ENCODE measurements at regions not wholly inside any gene's neighbourhood (a gene's known extent, or its start where the extent isn't known, plus 50 kb on each side); places are given as distances from the start of the nearest gene placed in this dataset.

DNA sequence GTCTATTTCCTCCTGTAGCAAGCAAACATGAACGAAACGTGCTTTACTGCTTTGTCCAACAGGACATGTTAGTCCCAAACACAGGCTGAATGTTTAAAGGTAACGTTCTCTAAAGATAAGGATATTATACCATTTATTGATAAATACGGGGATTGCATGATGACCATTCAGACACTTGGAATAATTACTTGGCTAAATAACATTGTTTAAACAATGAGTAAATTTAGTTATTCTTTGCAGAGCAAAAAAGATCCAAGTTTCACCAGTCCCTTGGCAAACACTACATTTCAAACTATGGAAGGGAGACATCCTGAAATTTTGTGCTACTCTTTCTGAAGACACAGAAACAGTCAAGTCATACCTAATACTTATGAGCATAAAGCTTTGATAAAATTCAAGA is 88.0 kb downstream of the ZNF280B start:
- DNase-seq (ENCODE audit: low read depth), result no peak

DNA sequence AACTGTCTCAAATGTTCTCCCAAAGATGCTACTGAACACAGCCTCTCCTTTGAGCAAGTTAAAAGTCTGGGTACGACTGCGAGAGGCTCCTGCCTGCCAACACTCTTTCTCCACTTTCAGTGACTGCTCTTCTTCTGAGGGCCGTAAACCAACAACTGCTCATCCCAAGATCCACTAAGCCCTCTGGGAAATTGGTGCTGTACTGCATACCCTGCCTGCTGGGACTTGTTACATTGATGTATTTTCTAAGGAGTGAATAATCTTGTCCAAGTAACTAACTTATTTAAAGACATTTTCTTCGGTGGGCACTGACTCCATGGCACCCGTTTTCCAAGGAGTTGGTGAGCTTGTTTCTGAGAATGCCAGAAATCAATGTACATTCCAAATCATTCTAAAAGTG is 87.2 kb downstream of the ZNF280B start:
- DNase-seq (ENCODE audit: low read depth), result no peak

DNA sequence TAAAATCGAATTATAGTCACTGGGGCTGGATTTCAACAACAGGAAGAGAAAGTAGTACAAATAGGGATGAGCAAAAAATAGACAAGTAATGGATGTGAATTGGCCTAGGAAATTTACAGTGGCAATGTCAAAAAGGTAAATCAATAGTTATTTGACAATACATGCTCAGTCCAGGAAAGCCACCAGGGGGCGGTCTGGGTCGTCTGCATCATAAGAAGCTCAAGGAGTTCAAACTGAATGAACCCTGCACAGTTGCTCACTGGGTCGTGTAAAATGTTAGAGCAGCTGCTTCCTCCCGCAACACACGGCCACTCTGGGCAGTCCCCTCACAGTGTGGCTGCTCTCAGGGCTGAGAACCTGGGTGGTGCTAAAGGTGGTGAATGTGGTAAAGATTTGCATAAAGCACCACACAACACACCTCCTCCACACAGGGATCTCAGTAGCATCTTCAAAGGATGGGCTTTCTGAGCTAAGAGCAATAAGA is 85.9 kb downstream of the ZNF280B start:
- peak; percentile 62 for DNase-seq (ENCODE audit: low read depth)

DNA sequence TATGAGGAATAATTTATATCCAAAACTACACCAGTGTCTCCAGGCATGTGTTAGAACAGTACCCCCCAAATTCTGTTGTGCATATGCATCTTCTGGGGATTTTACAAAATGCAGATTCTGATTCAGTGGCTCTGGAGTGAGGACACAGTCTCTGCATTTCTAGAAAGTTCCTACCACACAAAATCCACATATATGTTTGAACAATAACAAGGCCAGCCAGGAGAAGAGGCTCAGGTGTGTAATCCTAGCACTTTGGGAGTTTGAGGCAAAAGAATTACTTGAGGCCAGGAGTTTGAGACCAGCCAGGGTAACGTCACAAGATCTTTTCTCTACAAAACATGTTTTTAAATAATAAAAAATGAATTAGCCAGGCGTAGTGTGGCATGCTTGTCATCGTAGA is 84.9 kb downstream of the ZNF280B start:
- no peak for DNase-seq (ENCODE audit: low read depth)

DNA sequence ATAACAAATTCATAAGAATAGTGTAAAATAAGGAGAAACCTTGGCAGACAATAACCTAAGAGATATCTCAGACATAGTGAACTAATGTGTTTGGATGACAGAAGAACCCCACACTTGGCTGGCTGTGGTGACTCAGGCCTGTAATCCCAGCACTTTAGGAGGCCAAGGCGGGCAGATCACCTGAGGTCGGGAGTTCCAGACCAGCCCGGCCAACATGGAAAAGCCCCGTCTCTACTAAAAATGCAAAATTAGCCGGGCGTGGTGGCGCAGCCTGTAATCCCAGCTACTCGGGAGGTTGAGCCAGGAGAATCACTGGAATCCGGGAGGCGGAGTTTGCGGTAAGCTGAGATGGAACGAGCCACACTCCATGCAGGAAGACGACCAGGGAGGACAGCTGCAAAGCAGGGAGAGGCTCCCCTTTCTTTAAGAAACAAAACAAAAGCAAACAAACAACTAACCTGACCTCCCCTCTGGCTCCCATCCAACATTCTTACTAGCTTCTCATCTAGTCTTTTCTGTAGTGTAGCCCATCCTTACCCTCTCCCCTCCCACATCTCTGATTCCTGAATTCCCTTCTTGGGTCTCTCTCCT is 84.2 kb downstream of the ZNF280B start:
- no peak for DNase-seq (ENCODE audit: low read depth)

DNA sequence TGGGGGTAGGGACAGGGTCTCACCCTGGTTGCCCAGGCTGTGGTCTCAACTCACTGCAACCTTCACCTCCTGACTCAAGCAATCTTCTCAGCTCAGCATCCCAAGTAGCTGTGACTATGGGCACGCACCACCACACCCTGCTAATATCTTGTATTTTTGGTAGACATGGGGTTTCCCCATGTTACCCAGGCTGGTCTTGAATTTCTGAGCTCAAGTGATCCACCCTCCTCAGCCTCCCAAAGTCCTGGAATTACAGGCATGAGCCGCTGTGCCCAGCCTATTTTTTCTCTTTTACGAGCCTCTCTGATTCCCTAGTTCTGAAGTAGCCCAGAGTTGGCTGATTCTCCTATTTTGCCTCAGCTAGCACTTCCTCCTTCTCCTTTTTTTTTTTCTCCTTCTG is 83.6 kb downstream of the ZNF280B start:
- no peak for DNase-seq (ENCODE audit: low read depth)

DNA sequence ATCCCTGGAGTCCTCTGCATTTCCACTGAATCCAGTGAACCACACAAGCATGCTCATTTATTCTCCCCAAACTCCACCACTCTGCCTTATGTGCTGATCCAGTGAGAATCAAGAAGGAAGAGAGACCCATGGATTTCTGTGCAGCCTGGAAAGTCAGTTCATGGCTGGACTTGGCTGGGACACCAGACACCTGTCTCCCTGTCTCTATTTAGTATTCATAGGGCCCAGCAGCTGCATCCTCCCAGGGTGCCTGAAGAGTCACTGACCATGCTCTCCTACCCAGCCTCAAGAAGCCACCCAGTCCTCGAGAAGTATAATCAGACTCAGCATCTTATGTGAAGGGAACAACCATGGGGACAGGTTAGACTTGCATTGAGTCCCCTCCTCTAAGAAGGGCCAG is 83.2 kb downstream of the ZNF280B start:
- no peak for DNase-seq (ENCODE audit: low read depth)

DNA sequence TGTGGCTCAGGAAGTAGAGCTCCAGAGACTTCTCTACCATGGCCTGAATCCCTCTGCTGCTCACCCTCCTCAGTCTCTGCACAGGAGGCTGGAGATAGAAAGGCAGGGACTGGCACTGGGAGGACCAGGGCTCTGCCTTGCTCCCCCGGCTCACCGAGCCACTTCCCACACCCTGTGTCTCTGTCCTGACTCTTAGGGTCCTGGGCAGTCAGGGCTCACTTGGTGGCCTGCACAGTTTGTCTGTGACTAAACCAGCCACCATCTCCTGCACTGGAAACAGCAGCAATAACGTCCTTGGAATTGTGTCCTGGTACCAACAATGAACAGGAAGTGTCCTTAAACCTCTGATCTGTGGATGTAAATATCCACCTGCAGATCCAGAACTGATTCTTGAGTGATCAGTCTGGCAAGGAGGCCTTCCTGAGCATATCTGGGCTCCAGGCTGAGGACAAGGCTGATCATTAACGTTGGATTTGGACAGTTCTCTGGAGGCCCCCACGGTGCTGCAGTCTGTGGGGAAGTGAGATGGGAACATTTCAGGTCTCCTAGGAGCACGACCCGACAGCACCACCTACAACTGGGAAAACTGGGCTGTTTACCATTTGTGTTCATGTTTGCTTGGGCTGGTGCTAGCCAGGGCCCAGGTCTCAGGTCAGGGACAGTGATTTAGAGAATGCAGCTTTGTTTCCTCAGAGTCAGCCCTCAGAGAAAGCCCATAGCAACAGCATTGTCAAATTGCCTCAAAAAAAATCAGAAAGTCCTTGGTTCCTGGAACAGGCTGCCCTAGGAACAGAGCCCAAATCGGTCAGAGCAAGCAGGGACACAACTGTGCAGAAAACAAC is 82.5 kb downstream of the ZNF280B start:
- DNase-seq (ENCODE audit: low read depth), result no peak

DNA sequence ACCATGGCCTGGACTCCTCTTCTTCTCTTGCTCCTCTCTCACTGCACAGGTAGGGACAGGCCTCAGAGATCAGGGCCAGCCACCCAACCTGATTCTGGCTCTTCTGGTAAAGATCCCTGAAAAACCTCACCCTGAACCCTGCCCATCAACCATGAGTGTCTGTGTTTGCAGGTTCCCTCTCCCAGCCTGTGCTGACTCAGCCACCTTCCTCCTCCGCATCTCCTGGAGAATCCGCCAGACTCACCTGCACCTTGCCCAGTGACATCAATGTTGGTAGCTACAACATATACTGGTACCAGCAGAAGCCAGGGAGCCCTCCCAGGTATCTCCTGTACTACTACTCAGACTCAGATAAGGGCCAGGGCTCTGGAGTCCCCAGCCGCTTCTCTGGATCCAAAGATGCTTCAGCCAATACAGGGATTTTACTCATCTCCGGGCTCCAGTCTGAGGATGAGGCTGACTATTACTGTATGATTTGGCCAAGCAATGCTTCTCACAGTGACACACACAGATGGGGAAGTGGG is 80.9 kb downstream of the ZNF280B start:
- DNase-seq (ENCODE audit: low read depth), result no peak

DNA sequence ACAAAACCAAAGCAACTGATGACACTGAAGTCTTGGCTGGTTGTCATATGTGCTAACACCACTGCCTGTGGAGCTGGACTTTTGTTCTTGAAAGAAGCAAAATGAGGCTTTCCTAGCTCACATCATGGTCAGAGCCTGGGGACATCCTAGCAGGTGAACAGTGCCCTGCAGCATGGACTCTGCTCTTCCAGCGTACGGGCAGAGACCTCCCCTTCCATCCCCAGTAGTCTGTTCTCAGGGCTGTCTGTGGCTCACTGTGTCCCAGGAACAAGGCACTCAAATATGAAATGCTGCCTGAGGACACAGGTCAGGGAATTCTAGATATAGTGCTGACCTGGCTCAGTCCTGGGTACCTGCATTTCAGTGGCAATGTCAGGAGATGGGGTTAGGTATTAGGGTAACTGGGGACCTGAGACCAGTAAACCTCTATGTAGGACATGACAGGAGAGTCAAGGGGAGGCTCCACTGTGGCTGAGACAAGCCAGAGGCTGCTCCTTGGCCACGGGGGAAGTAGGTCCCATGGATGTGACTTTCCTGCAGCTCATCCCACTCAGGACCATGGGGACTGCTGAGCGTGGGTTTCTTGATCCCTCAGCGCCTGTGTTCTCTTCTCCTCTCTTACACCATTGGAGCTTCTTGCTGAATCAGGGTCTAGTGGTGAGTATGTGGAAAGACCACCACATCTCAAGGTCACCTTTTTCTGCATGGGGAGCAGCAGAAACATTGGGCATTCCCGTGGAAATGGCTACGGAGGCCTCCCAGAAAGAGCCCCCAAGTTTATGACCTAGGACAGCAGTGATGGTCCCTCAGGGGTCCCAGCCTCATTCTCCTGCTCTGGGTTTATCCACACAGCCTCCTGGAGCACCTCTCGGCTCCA is 80.1 kb downstream of the ZNF280B start:
- DNase-seq (ENCODE audit: low read depth), result no peak

DNA sequence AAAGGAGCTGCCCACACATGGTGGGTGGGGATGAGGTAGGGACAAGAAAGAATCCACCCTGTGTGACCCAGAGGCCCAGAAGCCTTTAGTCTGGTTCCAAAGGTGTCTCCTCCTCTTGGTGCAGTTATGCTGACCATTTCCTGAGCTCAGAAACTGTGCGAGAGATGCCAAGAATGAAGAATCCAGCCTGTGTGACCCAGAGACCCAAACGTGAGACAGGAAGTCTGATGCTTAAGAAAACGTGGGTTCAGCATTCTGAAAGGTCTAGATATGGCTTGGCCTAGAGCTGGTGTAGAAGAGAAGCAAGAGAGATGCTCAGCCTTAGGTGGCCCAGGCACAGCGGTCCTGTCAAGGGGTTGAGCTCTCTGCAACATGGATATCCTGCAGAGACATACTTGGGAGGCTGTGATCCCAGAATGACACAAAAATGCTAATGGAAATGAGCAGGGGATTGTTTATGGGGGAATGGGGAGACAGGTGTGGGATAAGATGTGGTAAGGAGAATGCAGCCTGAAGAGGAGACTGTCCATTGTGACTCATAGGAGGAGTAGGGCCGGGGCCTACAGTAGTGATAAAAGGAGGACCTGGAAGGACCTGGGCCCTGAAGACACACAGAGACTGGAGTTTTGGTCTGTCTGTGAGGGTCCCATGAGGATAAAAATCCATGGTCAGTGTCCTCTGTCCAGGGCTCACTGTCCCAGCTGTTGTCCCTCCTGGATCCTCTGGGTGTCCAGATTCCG is 79.0 kb downstream of the ZNF280B start:
- no peak for DNase-seq (ENCODE audit: low read depth)

DNA sequence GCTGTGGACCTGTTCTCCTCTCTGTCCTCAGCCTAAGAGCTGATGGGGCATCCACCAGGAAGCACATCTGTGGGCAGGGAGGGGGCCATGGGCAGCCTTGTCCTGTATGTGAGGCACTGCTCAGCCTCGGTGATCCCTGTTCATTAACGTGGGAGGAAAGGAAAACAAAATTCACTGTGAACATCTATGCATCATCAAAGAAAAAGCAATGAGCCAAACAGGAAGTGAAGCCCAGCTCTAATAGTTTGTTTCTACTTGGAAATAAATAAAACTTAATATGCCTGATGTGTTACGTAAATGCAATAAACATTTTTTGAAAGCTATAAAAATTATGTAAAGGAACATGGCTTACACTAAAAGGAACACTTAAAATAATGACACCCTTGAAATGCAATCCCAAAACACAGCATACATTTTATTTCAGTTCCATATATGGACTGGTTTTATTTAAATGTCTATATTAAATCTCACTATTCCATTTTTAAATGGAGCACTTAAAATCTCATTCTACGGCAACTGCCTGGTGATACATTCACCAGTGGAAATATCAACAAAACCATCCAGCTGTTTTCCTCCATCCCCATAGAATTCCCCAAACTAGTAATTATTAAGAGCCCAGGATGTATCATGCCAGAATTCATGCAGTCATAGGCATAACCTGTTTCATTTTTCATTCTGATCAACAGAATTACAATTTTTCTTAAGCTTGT is 78.3 kb downstream of the ZNF280B start:
- DNase-seq (ENCODE audit: low read depth), result no peak

DNA sequence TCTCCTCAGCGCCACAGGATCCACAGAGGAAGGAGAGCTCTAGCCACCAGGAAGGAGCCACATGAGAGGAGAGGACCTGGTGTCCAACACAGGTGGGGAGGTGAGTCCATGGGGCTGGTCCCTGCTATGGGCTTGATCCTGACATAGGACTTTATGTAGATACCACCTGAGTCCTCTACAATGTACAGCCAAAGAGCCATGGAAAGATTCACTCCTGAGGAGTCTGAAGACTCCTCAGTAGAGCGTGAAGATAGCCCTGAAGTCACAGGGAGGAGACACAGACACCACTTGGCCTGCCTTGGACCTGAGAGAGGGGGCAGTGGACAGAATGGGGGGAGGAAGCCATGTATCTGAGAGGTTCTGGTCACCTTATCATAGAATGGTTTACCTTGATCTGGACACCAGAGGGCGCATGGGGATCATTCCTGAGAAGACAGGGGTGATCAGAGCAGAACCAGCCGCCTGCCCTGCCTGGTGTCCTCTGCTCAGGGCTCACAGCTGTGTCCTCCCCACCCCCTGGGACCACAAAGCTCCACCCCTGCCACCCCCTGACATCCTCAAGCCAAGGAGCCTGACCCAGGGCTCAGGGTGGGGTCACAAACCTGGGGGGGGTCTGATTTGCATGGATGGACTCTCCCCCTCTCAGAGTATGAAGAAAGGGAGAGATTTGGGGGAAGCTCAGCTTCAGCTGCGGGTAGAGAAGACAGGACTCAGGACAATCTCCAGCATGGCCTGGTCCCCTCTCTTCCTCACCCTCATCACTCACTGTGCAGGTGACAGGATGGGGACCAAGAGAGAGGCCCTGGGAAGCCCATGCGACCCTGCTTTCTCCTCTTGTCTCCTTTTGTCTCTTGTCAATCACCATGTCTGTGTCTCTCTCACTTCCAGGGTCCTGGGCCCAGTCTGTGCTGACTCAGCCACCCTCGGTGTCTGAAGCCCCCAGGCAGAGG is 77.0 kb downstream of the ZNF280B start:
- peak; percentile 53 for DNase-seq (ENCODE audit: low read depth)

DNA sequence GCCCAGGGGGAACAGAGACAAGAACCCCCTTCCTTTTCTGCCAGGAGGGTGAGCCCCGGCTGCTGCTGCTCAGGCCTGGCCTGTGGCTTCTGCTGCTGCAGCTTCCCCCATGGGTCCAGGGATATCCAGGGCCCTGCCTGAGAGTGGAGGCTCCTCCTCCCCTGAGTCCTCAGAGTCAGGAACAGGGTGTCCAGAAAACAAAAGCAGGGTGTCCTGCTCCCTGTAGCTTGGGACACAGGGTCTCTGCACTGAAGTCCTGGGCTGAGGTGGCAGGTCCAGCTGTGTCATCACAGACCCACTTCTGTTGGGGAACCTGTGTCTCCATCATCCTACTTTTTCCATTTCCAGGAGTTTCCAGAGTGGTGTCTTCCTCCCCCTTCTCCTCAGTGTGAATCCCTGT is 76.1 kb downstream of the ZNF280B start:
- DNase-seq (ENCODE audit: low read depth), result no peak

DNA sequence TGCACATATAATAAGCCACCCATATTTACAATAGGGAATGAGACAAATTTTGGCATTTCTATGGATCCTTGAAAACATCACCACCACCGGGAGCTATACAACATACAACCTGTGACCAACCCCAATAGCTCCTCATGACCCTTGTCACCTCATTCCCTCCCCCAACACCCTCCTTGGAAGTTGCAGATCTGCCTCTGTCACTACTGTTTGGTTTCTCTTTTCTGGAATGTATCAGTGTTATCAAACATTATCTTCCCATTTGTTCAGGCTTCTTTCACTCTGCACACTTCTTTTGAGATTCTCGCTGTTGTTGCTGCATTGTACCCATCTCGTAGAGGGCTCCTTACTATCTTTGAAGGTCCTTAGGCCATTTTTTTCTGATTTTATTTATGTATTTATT is 75.6 kb downstream of the ZNF280B start:
- no peak for DNase-seq (ENCODE audit: low read depth)

DNA sequence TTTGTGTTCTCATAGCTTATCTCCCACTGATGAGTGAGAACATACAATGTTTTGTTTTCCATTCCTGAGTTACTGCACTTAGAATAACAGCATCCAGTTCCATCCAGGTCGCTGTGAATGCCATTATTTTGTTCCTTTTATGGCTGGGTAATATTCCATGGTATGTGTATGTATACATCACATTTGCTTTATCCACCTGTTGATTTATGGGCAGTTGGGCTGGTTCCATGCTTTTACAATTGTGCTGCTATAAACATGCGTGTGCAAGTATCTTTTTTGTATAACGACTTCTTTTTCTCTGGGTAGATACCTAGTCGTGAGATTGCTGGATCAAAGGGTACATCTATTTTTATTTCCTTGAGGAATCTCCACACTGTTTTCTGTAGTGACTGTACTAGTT is 74.8 kb downstream of the ZNF280B start:
- DNase-seq (ENCODE audit: low read depth), result no peak
